ENCODE measurements at regions not wholly inside any gene's neighbourhood (a gene's known extent, or its start where the extent isn't known, plus 50 kb on each side); places are given as distances from the start of the nearest gene placed in this dataset.

- Histone ChIP-seq H3K27me3 (no peaks in the 10 kb centered on the region), H3K4me1 (no peaks in the 10 kb centered on the region), H3K27ac (no peak overlapping the region), H3K4me3 (no peak overlapping the region), H3K9me3 (no peaks in the 10 kb centered on the region), H3K36me3 (no peaks in the 10 kb centered on the region)
- intact Hi-C loops (cut with DNase I) = loop anchor here (10.0 kb wide), 1 partner anchor 55 kb away; no protein-coding TSS in a partner anchor
- ATAC-seq (no peak), DNase-seq (peak; percentile 39)
- no peak for TF ChIP-seq CTCF (IDR thresholded peaks at IDR 0.05)
Measured at GRCh38 chr15:31250033-31250432, 76.6 kb upstream of the KLF13 start.

GRCh38 chr15:31251165-31251564, 75.5 kb upstream of the KLF13 start:
- ATAC-seq (no peak), DNase-seq (peak; percentile 22)
- H3K36me3 ChIP-seq = no peaks in the 10 kb centered on the region
- no peaks in the 10 kb centered on the region for H3K4me1 ChIP-seq
- no peak for TF ChIP-seq CTCF (IDR thresholded peaks at IDR 0.05)
- H3K4me3 ChIP-seq = no peak overlapping the region
- intact Hi-C loops (cut with DNase I) = loop anchor here (10.0 kb wide), 1 partner anchor 54 kb away; no protein-coding TSS in a partner anchor
- H3K9me3 ChIP-seq = no peaks in the 10 kb centered on the region
- H3K27ac ChIP-seq = no peak overlapping the region
- no peaks in the 10 kb centered on the region for H3K27me3 ChIP-seq

- Histone ChIP-seq H3K9me3 (no peaks in the 10 kb centered on the region), H3K4me1 (no peaks in the 10 kb centered on the region), H3K27ac (no peak overlapping the region), H3K4me3 (no peak overlapping the region), H3K27me3 (no peaks in the 10 kb centered on the region), H3K36me3 (no peaks in the 10 kb centered on the region)
- peak; percentile 3 for DNase-seq
- intact Hi-C loops (cut with DNase I) = loop anchor here (10.0 kb wide), 1 partner anchor 53 kb away; no protein-coding TSS in a partner anchor
- TF ChIP-seq CTCF (IDR thresholded peaks at IDR 0.05) = no peak
- ATAC-seq = no peak
Measured at GRCh38 chr15:31252171-31252785, 74.4 kb upstream of the KLF13 start.

GRCh38 chr15:31254431-31255175, 72.0 kb upstream of the KLF13 start:
- Histone ChIP-seq H3K36me3 (no peaks in the 10 kb centered on the region), H3K27ac (no peak overlapping the region), H3K9me3 (no peaks in the 10 kb centered on the region), H3K4me1 (no peaks in the 10 kb centered on the region), H3K4me3 (no peak overlapping the region), H3K27me3 (no peaks in the 10 kb centered on the region)
- intact Hi-C loops (cut with DNase I) = loop anchor here (10.0 kb wide), 1 partner anchor 50 kb away; no protein-coding TSS in a partner anchor
- ATAC-seq (peak; percentile 55), DNase-seq (peak; percentile 26)
- no peak for TF ChIP-seq CTCF (IDR thresholded peaks at IDR 0.05)

GRCh38 chr15:31255176-31255510, 71.5 kb upstream of the KLF13 start:
- Histone ChIP-seq H3K27ac (no peak overlapping the region), H3K27me3 (no peaks in the 10 kb centered on the region), H3K36me3 (no peaks in the 10 kb centered on the region), H3K4me3 (no peak overlapping the region), H3K4me1 (no peaks in the 10 kb centered on the region), H3K9me3 (no peaks in the 10 kb centered on the region)
- peak; percentile 25 for DNase-seq
- intact Hi-C loops (cut with DNase I) = loop anchor here (10.0 kb wide), 1 partner anchor 50 kb away; no protein-coding TSS in a partner anchor
- no peak for TF ChIP-seq CTCF (IDR thresholded peaks at IDR 0.05)
- peak; percentile 18 for ATAC-seq

Measured in upper lobe of right lung (tissue), 1 donor.